Tibial nerve (tissue), 4 donors: ENCODE measurements at regions not wholly inside any gene's neighbourhood (a gene's known extent, or its start where the extent isn't known, plus 50 kb on each side); places are given as distances from the start of the nearest gene placed in this dataset.

Source experiments
- DNase-seq, 2 donors: peaks; one replicate each; pipeline ENCODE4 v3.0.0-alpha.2; 2019; ENCODE audit warnings: low spot score in 2 of 2
- H3K27ac ChIP-seq, 4 donors: fragments of 200-600 bp; sonication (generic) in 3 of 4; one replicate each; pipeline ENCODE4 v1.5.1; 2017 to 2019; ENCODE audit warnings: mild to moderate bottlenecking in 1 of 4
- H3K27me3 ChIP-seq, 2 donors: fragments of 200-600 bp; sonication (generic) in 1 of 2; one replicate each; pipeline versions ENCODE4 v1.5.1 to v1.6.0; 2017 to 2019
- H3K36me3 ChIP-seq, 3 donors: fragments of 200-600 bp; sonication (generic); one replicate each; pipeline ENCODE4 v1.5.1; 2018 to 2019
- H3K4me1 ChIP-seq, 4 donors: fragments of 200-600 bp; sonication (generic) in 3 of 4; one replicate each; pipeline ENCODE4 v1.5.1; 2017 to 2019
- H3K4me3 ChIP-seq, 4 donors: fragments of 200-600 bp; sonication (generic) in 3 of 4; one replicate each; pipeline ENCODE4 v1.5.1; 2017 to 2019; ENCODE audit warnings: mild to moderate bottlenecking in 1 of 4, moderate library complexity in 1 of 4
- H3K9me3 ChIP-seq, 4 donors: fragments of 200-600 bp; sonication (generic) in 3 of 4; one replicate each; pipeline ENCODE4 v1.5.1; 2017 to 2019
- EP300 ChIP-seq, 2 donors: sonication (generic); formaldehyde crosslinking; IDR thresholded peaks; one replicate each; pipeline ENCODE4 v1.6.1; 2017; ENCODE audit warnings: antibody characterized with exemption in 2 of 2, mild to moderate bottlenecking in 1 of 2
- POLR2A ChIP-seq, 2 donors: fragments of 450-650 bp; IDR thresholded peaks; one replicate each; pipeline ENCODE4 v1.6.1; 2017; ENCODE audit warnings: antibody characterized with exemption in 2 of 2, mild to moderate bottlenecking in 2 of 2, moderate library complexity in 2 of 2
- WGBS, 2 donors: methylation state at CpG; one replicate each; pipeline ENCODE4 v1.1.5; 2018; 5-methylcytosine and 5-hydroxymethylcytosine counted together
- TF ChIP-seq, protein P1 (sequence below), 5 experiments: fragments of 200-600 bp in 3 of 5; fragments of 450-650 bp in 2 of 5; sonication (generic) in 3 of 5; IDR thresholded peaks; one replicate each; pipeline ENCODE4 v1.5.1; 2016 to 2019; ENCODE audit warnings: antibody characterized with exemption in 5 of 5, mild to moderate bottlenecking in 3 of 5, moderate library complexity in 2 of 5

DNA sequence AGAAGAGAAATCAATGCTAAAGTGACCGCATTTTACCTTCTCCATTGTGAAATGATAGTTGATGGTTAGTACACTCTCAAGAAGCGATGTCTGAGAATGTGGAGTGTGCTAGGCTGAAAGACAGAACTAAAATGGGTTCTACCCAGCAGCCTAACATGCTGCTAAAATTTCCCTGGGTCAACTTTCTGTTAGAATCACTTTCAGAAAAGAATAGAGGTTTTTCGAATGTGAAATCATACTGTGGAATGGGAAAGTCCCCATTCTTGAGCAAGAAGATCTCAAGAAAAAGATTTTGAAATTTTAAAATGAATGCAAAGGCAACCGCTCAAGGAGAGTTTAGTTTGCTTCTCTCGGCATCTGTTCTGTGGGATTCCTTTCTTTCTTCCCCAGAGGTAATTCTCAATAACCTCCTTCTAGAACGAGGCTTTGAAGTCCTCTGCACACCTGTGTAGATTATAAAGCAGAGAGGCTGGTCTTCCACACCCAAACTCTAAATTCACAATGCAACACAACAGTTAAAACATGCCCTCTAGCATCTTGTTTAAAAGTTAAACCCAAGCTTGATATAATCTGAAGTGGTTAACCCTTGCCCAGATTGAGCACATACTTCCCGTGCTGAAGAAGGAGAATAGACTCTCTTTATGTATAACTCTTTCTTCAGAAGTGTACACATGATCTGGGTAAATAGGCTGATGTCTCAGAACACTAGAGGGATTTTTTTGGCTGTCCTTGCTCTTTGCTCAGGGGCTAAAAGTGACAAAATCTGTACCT, 208.7 kb upstream of the KLF3 start:
- no peak for DNase-seq
- Histone ChIP-seq H3K27me3 (no peaks in the 10 kb centered on the region), H3K9me3 (no peaks in the 10 kb centered on the region), H3K4me3 (no peak overlapping the region), H3K27ac (no peak overlapping the region), H3K36me3 (no peaks in the 10 kb centered on the region), H3K4me1 (no peaks in the 10 kb centered on the region)
- 71 to 75% methylated on average over 7 of the region's 7 CpGs for WGBS, 2 donors
- TF ChIP-seq, protein P1, sequence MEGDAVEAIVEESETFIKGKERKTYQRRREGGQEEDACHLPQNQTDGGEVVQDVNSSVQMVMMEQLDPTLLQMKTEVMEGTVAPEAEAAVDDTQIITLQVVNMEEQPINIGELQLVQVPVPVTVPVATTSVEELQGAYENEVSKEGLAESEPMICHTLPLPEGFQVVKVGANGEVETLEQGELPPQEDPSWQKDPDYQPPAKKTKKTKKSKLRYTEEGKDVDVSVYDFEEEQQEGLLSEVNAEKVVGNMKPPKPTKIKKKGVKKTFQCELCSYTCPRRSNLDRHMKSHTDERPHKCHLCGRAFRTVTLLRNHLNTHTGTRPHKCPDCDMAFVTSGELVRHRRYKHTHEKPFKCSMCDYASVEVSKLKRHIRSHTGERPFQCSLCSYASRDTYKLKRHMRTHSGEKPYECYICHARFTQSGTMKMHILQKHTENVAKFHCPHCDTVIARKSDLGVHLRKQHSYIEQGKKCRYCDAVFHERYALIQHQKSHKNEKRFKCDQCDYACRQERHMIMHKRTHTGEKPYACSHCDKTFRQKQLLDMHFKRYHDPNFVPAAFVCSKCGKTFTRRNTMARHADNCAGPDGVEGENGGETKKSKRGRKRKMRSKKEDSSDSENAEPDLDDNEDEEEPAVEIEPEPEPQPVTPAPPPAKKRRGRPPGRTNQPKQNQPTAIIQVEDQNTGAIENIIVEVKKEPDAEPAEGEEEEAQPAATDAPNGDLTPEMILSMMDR (IDR thresholded peaks at IDR 0.05): no peak
- no peak for TF ChIP-seq POLR2A (IDR thresholded peaks at IDR 0.05)
- TF ChIP-seq EP300 (IDR thresholded peaks at IDR 0.05): no peak

DNA sequence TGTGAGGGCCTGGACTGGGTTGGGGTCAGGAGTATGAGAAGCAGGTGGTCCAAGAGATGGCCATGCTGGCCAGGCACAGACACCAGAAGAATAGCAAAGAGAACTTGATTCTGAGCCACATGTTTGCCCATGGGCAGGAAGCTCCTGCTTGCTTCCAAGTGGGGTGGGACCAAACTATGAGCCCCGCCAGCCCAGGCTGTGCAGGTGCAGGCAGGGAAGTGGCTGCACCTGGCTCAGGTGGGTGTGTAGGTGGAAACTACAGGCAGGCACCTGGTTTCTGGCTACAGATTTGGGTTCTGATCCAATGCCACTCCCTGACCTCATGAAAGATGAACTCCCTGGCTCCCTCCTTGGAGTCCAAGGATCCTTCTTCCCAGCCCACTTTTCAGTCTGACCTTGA, 207.9 kb upstream of the KLF3 start:
- TF ChIP-seq, protein P1 (IDR thresholded peaks at IDR 0.05): no peak
- TF ChIP-seq EP300 (IDR thresholded peaks at IDR 0.05): no peak
- TF ChIP-seq POLR2A (IDR thresholded peaks at IDR 0.05): no peak
- Histone ChIP-seq H3K27me3 (no peaks in the 10 kb centered on the region), H3K36me3 (no peaks in the 10 kb centered on the region), H3K9me3 (no peaks in the 10 kb centered on the region), H3K27ac (no peak overlapping the region), H3K4me3 (no peak overlapping the region), H3K4me1 (no peaks in the 10 kb centered on the region)
- 86 to 100% methylated on average over 1 of the region's 1 CpG for WGBS, 2 donors
- DNase-seq: no peak

DNA sequence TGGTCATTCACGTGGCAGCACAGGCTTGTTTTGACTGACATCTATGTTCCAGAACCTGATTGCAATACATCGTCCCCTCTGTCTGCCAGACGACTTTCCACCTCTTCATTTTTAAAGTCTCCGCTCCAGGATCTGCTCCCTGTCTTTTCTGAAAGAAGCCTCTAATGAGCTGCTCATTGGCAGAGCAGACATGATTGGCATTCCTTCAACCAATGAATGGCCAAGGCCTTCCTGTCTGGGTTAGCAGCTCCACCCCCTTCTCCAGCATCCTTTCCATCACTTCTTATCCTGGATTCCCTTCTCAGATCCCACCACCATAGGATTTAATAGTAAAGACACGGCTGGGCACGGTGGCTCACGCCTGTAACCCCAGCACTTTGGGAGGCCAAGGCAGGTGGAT, 202.7 kb upstream of the KLF3 start:
- Histone ChIP-seq H3K4me1 (no peaks in the 10 kb centered on the region), H3K36me3 (no peaks in the 10 kb centered on the region), H3K4me3 (no peak overlapping the region), H3K27me3 (no peaks in the 10 kb centered on the region), H3K9me3 (no peaks in the 10 kb centered on the region), H3K27ac (no peak overlapping the region)
- DNase-seq: no peak
- 87 to 94% methylated on average over 7 of the region's 7 CpGs for WGBS, 2 donors
- TF ChIP-seq POLR2A (IDR thresholded peaks at IDR 0.05) (no peak), EP300 (IDR thresholded peaks at IDR 0.05) (no peak)
- TF ChIP-seq, protein P1 (IDR thresholded peaks at IDR 0.05): no peak

DNA sequence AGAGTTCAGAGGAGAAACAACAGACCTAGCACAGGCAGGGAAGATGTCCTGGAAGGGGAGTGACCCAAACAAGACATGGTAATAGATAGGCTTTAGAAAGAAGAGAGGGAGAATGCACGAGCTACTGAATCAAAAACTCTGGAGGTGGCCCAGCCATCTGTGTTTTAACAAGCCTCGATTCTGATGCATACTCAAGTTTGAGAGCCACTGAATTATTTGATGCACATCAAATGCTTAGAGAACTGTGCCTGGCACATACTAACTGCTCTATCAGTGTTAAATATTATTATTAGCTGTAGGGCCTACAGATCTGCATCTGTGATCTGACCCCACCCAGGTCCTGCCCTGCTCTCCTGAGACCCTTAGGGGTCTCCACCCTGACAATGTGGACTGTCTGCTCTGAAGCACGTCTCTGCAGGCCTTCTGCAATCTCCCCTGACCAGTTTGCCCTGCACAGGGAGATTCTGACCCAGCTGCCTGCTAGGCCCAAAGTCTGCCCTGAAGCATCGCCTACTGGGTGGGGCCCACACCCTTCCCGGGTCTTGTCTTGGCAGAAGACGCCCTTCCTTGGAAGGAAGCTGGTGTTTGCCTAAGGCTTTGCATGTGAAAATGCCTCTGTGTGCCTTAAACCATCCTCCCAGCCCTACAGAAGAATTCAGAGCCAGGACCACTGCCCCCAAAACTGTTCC, 201.5 kb upstream of the KLF3 start:
- TF ChIP-seq POLR2A (IDR thresholded peaks at IDR 0.05) (no peak), EP300 (IDR thresholded peaks at IDR 0.05) (no peak)
- TF ChIP-seq, protein P1 (IDR thresholded peaks at IDR 0.05): no peak
- no peaks in the 10 kb centered on the region for H3K27me3 ChIP-seq
- H3K27ac ChIP-seq: no peak overlapping the region
- H3K36me3 ChIP-seq: no peaks in the 10 kb centered on the region
- H3K4me1 ChIP-seq: no peaks in the 10 kb centered on the region
- WGBS, 2 donors: 38 to 54% methylated on average over 6 of the region's 6 CpGs
- no peak for DNase-seq
- no peaks in the 10 kb centered on the region for H3K9me3 ChIP-seq
- H3K4me3 ChIP-seq: no peak overlapping the region

DNA sequence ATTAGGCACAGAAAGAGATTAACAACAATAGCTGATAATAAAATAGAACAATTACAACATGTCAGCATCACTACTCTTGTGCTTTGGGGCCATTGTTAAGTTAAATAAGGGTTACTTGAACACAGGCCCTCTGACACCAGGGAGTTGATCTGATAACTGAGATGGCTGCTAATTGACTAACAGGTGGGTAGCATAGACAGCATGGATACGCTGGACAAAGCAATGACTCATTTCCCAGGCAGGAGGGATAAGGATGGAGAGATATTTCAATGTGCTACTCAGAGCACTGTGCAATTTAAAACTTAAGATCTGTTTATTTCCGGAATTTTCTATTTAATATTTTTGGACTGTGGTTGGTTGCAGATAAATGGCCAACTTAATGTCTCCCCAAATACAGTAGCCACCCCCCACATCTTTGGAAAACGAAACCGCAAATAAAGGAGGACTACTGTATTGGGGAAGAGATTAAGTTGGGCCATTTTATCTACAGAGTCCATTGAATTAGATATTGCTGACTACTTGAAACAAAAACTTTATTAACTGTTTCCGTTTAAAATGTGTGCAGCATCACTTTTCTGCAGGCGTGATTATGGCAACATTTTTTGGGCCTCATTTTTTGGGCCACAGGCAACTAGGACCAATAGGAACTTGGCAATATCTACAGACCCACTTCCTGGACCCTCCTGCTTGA, 200.6 kb upstream of the KLF3 start:
- H3K9me3 ChIP-seq: no peaks in the 10 kb centered on the region
- H3K4me1 ChIP-seq: no peaks in the 10 kb centered on the region
- no peaks in the 10 kb centered on the region for H3K27me3 ChIP-seq
- TF ChIP-seq EP300 (IDR thresholded peaks at IDR 0.05) (no peak), POLR2A (IDR thresholded peaks at IDR 0.05) (no peak)
- TF ChIP-seq, protein P1 (IDR thresholded peaks at IDR 0.05): no peak
- H3K4me3 ChIP-seq: no peak overlapping the region
- 91 to 96% methylated on average over 6 of the region's 6 CpGs for WGBS, 2 donors
- no peak overlapping the region for H3K27ac ChIP-seq
- H3K36me3 ChIP-seq: no peaks in the 10 kb centered on the region
- no peak for DNase-seq
